ENCODE measurements at regions not wholly inside any gene's neighbourhood (a gene's known extent, or its start where the extent isn't known, plus 50 kb on each side); places are given as distances from the start of the nearest gene placed in this dataset.

DNA sequence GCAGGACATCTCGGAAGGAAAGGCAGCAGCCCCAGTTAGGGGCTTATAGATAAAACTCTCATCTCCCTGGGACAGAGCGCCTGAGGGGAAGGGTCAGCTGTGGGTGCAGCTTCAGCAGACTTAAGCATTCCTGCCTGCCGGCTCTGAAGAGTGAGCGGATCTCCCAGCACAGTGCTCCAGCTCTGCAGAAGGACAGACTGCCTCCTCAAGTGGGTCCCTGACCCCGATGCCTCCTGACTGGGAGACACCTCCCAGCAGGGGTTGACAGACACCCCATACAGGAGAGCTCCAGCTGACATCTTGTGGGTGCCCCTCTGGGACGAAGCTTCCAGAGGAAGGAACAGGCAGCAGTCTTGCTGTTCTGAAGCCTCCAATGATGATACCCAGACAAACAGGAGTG is 117.1 kb upstream of the POT1 start:
- Histone ChIP-seq H3K9me3 (ENCODE audit: control insufficient read depth in 1 of 2, insufficient read depth in 1 of 2, low read length in 2 of 2) (peaks cover 0 to 7% of the 10 kb centered on the region in 2 experiments), H3K4me3 (ENCODE audit: low read length) (no peak overlapping the region), H3K4me1 (ENCODE audit: insufficient read depth, low read length) (no peaks in the 10 kb centered on the region), H3K36me3 (ENCODE audit: insufficient read depth, low read length) (no peaks in the 10 kb centered on the region), H3K27ac (ENCODE audit: low read depth in 1 of 2, low read length in 2 of 2) (no peak overlapping the region), H3K27me3 (ENCODE audit: control insufficient read depth in 1 of 2, insufficient read depth in 2 of 2, low read length in 2 of 2) (no peaks in the 10 kb centered on the region)
- H3K4me1 Mint-ChIP-seq (ENCODE audit: low read depth) = no peaks in the 10 kb centered on the region
- ATAC-seq (ENCODE audit: poor library complexity) = no peak
- no peaks in the 10 kb centered on the region for H3K9me3 Mint-ChIP-seq
- no peaks in the 10 kb centered on the region for H3K27me3 Mint-ChIP-seq
- no peak overlapping the region for H3K4me3 Mint-ChIP-seq
- no peak for DNase-seq
- intact Hi-C loops (cut with DNase I, micrococcal nuclease) = no loop called here
- TF ChIP-seq, protein P1, sequence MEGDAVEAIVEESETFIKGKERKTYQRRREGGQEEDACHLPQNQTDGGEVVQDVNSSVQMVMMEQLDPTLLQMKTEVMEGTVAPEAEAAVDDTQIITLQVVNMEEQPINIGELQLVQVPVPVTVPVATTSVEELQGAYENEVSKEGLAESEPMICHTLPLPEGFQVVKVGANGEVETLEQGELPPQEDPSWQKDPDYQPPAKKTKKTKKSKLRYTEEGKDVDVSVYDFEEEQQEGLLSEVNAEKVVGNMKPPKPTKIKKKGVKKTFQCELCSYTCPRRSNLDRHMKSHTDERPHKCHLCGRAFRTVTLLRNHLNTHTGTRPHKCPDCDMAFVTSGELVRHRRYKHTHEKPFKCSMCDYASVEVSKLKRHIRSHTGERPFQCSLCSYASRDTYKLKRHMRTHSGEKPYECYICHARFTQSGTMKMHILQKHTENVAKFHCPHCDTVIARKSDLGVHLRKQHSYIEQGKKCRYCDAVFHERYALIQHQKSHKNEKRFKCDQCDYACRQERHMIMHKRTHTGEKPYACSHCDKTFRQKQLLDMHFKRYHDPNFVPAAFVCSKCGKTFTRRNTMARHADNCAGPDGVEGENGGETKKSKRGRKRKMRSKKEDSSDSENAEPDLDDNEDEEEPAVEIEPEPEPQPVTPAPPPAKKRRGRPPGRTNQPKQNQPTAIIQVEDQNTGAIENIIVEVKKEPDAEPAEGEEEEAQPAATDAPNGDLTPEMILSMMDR (IDR thresholded peaks at IDR 0.05) = no peak
- H3K27ac Mint-ChIP-seq = no peak overlapping the region
- POLR2A ChIA-PET = no interaction called here
- no peaks in the 10 kb centered on the region for H3K36me3 Mint-ChIP-seq (ENCODE audit: low read depth)
- CTCF ChIA-PET = no interaction called here

DNA sequence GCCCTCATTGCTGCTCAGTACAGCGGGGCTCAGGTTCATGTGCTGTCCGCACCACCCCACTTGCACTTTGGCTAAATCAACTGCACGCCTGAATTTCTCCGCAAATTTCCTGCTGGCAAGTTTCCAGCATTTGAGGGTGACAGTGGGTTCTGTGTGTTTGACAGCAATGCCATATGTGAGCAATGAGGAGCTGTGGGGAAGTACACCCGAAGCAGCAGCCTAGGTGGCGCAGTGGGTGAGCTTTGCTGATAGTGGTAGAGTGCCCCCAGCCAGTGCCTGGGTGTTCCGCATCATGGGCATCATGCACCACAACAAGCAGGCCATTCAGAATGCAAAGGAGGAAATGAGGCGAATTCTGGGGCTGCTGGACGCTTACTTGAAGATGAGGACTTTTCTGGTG is 103.9 kb upstream of the POT1 start:
- Mint-ChIP-seq H3K4me3 (no peak overlapping the region), H3K36me3 (ENCODE audit: low read depth) (no peaks in the 10 kb centered on the region), H3K27me3 (no peaks in the 10 kb centered on the region), H3K9me3 (no peaks in the 10 kb centered on the region), H3K4me1 (ENCODE audit: low read depth) (no peaks in the 10 kb centered on the region), H3K27ac (no peak overlapping the region)
- H3K4me3 ChIP-seq (ENCODE audit: low read length) = no peak overlapping the region
- no peaks in the 10 kb centered on the region for H3K36me3 ChIP-seq (ENCODE audit: insufficient read depth, low read length)
- ChIA-PET CTCF (no interaction called here), POLR2A (no interaction called here)
- H3K27ac ChIP-seq (ENCODE audit: low read depth in 1 of 2, low read length in 2 of 2) = no peak overlapping the region
- no peaks in the 10 kb centered on the region for H3K4me1 ChIP-seq (ENCODE audit: insufficient read depth, low read length)
- intact Hi-C loops (cut with DNase I, micrococcal nuclease) = no loop called here
- DNase-seq = peak in 1 of 14 experiments; percentile 4
- peaks cover 0 to 7% of the 10 kb centered on the region in 2 experiments for H3K9me3 ChIP-seq (ENCODE audit: control insufficient read depth in 1 of 2, insufficient read depth in 1 of 2, low read length in 2 of 2)
- no peaks in the 10 kb centered on the region for H3K27me3 ChIP-seq (ENCODE audit: control insufficient read depth in 1 of 2, insufficient read depth in 2 of 2, low read length in 2 of 2)
- TF ChIP-seq, protein P1 (IDR thresholded peaks at IDR 0.05) = no peak
- ATAC-seq (ENCODE audit: poor library complexity) = no peak

DNA sequence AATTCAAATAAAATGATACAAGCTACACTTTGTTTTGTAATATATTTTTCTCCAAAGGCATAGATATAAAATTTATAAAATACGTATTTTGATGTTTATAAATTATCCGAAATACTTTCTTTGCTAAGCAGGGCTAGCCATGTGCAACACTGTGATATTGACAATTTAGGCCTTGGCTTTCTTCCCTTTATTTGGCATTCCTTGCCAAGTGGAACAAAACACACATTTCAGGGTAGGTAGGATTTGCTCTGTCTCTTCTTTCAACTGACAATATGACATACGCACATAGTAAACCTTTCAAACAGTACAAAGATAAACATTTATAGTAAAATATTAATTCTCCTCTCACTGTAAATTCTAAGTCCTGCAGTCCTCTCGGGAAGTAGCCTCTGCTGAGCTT is 103.3 kb upstream of the POT1 start:
- Mint-ChIP-seq H3K4me3 (no peak overlapping the region), H3K27ac (no peak overlapping the region), H3K27me3 (no peaks in the 10 kb centered on the region), H3K9me3 (no peaks in the 10 kb centered on the region), H3K36me3 (ENCODE audit: low read depth) (no peaks in the 10 kb centered on the region), H3K4me1 (ENCODE audit: low read depth) (no peaks in the 10 kb centered on the region)
- peaks cover 0 to 7% of the 10 kb centered on the region in 2 experiments for H3K9me3 ChIP-seq (ENCODE audit: control insufficient read depth in 1 of 2, insufficient read depth in 1 of 2, low read length in 2 of 2)
- H3K4me3 ChIP-seq (ENCODE audit: low read length) = no peak overlapping the region
- ChIA-PET CTCF (no interaction called here), POLR2A (no interaction called here)
- TF ChIP-seq, protein P1 (IDR thresholded peaks at IDR 0.05) = no peak
- ATAC-seq (ENCODE audit: poor library complexity) (no peak), DNase-seq (no peak)
- intact Hi-C loops (cut with DNase I, micrococcal nuclease) = no loop called here
- no peaks in the 10 kb centered on the region for H3K4me1 ChIP-seq (ENCODE audit: insufficient read depth, low read length)
- no peak overlapping the region for H3K27ac ChIP-seq (ENCODE audit: low read depth in 1 of 2, low read length in 2 of 2)
- no peaks in the 10 kb centered on the region for H3K27me3 ChIP-seq (ENCODE audit: control insufficient read depth in 1 of 2, insufficient read depth in 2 of 2, low read length in 2 of 2)
- no peaks in the 10 kb centered on the region for H3K36me3 ChIP-seq (ENCODE audit: insufficient read depth, low read length)

All from CD4-positive, alpha-beta T cell (primary cell).